ENCODE measurements at regions not wholly inside any gene's neighbourhood (a gene's known extent, or its start where the extent isn't known, plus 50 kb on each side); places are given as distances from the start of the nearest gene placed in this dataset.

DNA sequence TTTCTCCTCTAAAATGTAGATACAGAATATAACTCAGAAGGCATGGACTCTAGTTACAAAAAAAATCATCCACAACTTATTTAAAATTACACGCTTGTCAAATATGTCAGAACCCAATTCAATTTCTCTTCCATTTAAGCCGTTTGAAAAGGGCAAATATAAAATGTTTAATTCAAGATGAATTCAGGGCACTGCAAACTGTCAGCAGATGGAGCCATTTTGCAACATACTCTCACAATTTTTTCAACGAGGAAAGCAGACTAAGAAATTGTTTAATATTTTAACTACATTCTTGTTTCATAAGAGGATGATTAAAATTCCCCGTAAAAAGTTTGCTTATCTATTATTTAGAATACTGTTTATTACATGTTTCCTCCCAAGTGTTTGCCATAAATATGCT is 321.3 kb upstream of the CPXCR1 start:
- DNase-seq, result no peak

DNA sequence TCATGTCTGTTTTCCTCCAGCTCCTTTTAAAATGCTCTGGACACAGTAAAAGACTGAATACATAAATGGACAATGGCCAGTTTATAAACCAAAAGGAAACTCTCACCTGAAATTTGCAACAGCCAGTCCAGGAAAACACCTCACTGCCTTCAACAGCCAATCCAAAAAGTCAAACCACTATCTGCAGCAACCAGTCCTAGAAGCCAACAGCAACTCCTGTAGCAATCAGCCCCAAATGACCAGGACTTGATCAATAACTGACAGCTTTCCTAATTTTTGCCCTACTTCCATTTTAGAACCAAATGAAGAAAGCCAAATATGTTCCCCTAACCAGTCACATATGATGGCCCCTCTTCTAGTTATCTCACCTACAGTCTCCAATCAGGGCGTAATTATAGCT is 309.5 kb upstream of the CPXCR1 start:
- DNase-seq, result no peak

DNA sequence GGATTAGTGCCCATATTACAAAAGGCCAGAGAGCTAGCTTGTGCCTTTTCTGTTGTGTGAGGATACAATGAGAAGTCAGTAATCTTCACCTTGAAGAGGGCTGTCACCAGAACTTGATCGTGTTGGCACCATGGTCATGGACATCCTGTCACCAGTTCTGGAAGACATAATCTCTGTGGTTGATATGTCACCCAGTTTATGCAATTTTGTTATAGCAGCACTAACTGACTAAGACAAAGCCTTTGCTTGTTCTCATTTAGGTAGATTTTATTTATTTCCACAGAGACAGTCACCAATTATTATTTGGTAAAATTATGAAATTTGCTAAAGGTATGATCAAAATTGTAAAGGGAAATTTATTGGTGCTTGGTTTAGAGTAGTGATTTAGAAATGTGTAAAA is 308.8 kb upstream of the CPXCR1 start:
- no peak for DNase-seq

- DNase-seq, result no peak
These were observed 307.1 kb upstream of the CPXCR1 start for GRCh38 chrX:88439935-88440334.

Measured in MV-4-11 (cell line).